ENCODE measurements at regions not wholly inside any gene's neighbourhood (a gene's known extent, or its start where the extent isn't known, plus 50 kb on each side); places are given as distances from the start of the nearest gene placed in this dataset.

DNA sequence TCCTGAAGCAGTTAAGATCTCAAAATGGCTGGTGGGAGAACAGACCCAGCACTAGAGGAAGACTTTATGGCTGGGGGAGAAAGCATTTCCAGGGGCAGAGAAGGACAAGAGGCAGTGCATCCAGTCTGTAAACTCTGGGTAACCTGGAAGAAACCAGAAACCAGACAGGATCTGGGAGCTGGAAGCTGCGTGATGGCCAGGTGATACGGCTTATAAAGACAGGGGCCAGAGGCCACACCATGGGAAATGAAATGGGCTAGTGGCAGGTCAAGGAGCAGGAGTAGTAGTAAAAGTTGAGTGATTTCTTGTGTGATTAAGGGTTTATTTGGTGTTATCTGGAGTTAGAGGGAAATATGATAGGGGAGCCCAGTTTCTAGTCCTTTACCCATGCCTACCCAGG is 144.7 kb upstream of the ARRDC4 start:
- WGBS (ENCODE audit: insufficient coverage, low lambda C conversion rate) = 20% methylated on average over 1 of the region's 2 CpGs
- H3K27ac ChIP-seq (ENCODE audit: low read length) = no peak overlapping the region
- DNase-seq = no peak

DNA sequence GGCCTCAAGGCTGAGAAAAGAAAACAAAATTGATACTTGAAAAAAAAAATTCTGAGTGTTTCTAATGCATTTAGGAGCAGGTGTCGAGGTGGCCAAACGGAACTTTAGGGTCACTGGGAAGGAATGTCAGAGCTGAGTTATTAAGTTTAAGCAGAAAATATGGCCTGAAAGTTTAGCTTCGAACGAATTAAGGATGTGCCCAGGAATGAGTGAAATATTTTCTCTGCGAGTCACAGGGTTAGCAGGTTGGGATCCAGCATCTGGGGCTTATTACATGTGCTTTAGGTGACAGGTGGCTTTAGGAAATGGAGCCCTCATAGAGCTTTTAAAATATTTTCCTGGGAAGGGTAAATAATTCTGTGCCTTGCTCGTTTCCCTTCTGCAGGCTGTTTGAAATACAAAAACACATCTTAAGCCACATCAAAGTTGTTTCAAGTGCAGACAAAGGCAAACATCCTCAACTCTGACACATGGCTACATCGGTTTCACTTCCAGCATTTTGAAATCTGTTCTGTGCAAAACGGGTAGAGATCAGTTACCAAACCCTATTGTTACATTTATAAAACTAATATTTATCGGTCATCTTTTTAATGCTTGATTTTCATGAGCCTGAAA is 143.1 kb upstream of the ARRDC4 start:
- no peaks in the 10 kb centered on the region for H3K27me3 ChIP-seq (ENCODE audit: control insufficient read depth, insufficient read depth, low read length)
- no peaks in the 10 kb centered on the region for H3K4me1 ChIP-seq (ENCODE audit: control insufficient read depth, insufficient read depth, low read length)
- H3K36me3 ChIP-seq (ENCODE audit: control insufficient read depth, insufficient read depth, low read length) = no peaks in the 10 kb centered on the region
- no peaks in the 10 kb centered on the region for H3K9me3 ChIP-seq (ENCODE audit: control insufficient read depth, low read depth, low read length)
- H3K4me3 ChIP-seq (ENCODE audit: low read length) = no peak overlapping the region
- no peak overlapping the region for H3K27ac ChIP-seq (ENCODE audit: low read length)
- 100% methylated on average over 1 of the region's 9 CpGs for WGBS (ENCODE audit: insufficient coverage, low lambda C conversion rate)
- no peak for DNase-seq

More for the DNA sequence above, 144.7 kb upstream of the ARRDC4 start:
- no peak overlapping the region for H3K4me3 ChIP-seq (ENCODE audit: low read length)
- H3K4me1 ChIP-seq (ENCODE audit: control insufficient read depth, insufficient read depth, low read length) = no peaks in the 10 kb centered on the region
- no peaks in the 10 kb centered on the region for H3K9me3 ChIP-seq (ENCODE audit: control insufficient read depth, low read depth, low read length)
- no peaks in the 10 kb centered on the region for H3K36me3 ChIP-seq (ENCODE audit: control insufficient read depth, insufficient read depth, low read length)
- no peaks in the 10 kb centered on the region for H3K27me3 ChIP-seq (ENCODE audit: control insufficient read depth, insufficient read depth, low read length)

- no peaks in the 10 kb centered on the region for H3K27me3 ChIP-seq (ENCODE audit: control insufficient read depth, insufficient read depth, low read length)
- no peaks in the 10 kb centered on the region for H3K36me3 ChIP-seq (ENCODE audit: control insufficient read depth, insufficient read depth, low read length)
- H3K4me3 ChIP-seq (ENCODE audit: low read length) = no peak overlapping the region
- H3K9me3 ChIP-seq (ENCODE audit: control insufficient read depth, low read depth, low read length) = no peaks in the 10 kb centered on the region
- H3K4me1 ChIP-seq (ENCODE audit: control insufficient read depth, insufficient read depth, low read length) = no peaks in the 10 kb centered on the region
- no peak for DNase-seq
- H3K27ac ChIP-seq (ENCODE audit: low read length) = no peak overlapping the region
- WGBS (ENCODE audit: insufficient coverage, low lambda C conversion rate) = 47% methylated on average over 4 of the region's 4 CpGs
Measured at GRCh38 chr15:97836003-97836402, 124.5 kb upstream of the ARRDC4 start.

DNA sequence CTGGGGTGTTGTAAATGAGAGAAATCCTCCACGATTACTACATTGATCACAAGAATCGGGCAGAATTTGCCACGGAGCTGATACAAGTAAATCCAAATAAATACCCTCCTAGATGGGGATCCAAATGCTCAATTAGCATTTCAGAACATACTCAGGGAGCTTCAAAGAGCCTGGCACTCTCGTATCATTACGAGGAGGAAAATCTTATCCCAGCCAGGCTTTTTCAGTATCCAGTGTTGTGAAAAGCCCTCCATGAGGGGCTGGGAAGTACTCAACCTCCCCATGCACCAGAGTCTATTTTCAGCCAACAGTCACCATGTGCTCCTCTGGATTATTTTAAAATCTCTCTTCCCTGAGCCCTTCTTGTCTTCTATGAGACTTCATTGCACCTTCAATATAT is 122.6 kb upstream of the ARRDC4 start:
- Histone ChIP-seq H3K27ac (ENCODE audit: low read length) (no peak overlapping the region), H3K36me3 (ENCODE audit: control insufficient read depth, insufficient read depth, low read length) (no peaks in the 10 kb centered on the region), H3K9me3 (ENCODE audit: control insufficient read depth, low read depth, low read length) (no peaks in the 10 kb centered on the region), H3K4me3 (ENCODE audit: low read length) (no peak overlapping the region), H3K27me3 (ENCODE audit: control insufficient read depth, insufficient read depth, low read length) (no peaks in the 10 kb centered on the region), H3K4me1 (ENCODE audit: control insufficient read depth, insufficient read depth, low read length) (no peaks in the 10 kb centered on the region)
- WGBS (ENCODE audit: insufficient coverage, low lambda C conversion rate) = no CpG with 5 or more reads among the region's 5 CpGs
- no peak for DNase-seq

- Histone ChIP-seq H3K9me3 (ENCODE audit: control insufficient read depth, low read depth, low read length) (no peaks in the 10 kb centered on the region), H3K27me3 (ENCODE audit: control insufficient read depth, insufficient read depth, low read length) (no peaks in the 10 kb centered on the region), H3K27ac (ENCODE audit: low read length) (no peak overlapping the region), H3K36me3 (ENCODE audit: control insufficient read depth, insufficient read depth, low read length) (no peaks in the 10 kb centered on the region), H3K4me1 (ENCODE audit: control insufficient read depth, insufficient read depth, low read length) (no peaks in the 10 kb centered on the region), H3K4me3 (ENCODE audit: low read length) (no peak overlapping the region)
- no CpG with 5 or more reads among the region's 16 CpGs for WGBS (ENCODE audit: insufficient coverage, low lambda C conversion rate)
- DNase-seq = no peak
Measured at GRCh38 chr15:97838606-97839210, 121.8 kb upstream of the ARRDC4 start.

DNA sequence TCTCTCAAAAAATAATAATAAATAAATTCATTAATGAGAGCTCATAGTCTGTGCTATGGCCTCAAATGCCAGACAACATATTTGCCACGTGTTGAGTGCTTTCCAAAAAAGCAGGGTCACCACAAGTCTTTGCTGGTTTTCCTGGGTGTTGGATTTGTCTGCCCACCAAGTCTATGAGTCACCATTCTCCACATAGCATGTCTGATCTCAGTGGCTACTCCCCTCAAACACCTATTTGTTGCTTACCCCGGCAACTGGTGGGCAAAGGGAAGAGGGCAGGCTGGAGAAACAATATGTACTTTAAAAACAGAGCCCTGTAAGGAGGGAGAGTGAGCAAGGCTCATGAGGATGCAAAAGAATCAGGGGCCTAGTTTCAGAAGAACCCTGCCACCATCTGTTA is 120.0 kb upstream of the ARRDC4 start:
- no CpG with 5 or more reads among the region's 2 CpGs for WGBS (ENCODE audit: insufficient coverage, low lambda C conversion rate)
- H3K36me3 ChIP-seq (ENCODE audit: control insufficient read depth, insufficient read depth, low read length) = no peaks in the 10 kb centered on the region
- no peak for DNase-seq

DNA sequence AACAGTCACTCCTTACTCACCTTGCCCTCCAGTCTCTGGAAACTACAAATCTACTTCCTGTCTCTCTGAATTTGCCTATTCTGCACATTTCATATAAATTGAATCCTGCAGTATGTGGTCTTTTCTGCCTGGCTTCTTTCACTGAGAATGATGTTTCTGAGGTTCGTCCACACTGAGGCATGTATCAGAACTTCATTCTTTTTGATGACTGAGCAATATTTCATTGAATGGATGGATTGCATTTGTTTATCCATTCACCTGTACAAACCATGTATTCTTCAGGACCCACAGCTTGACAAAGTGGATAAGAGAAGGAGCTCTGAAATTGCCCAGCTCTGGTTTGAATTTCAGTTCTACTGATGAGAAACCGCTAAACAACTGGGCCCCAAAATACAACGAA is 118.9 kb upstream of the ARRDC4 start:
- 100% methylated on average over 1 of the region's 3 CpGs for WGBS (ENCODE audit: insufficient coverage, low lambda C conversion rate)
- Histone ChIP-seq H3K27me3 (ENCODE audit: control insufficient read depth, insufficient read depth, low read length) (no peaks in the 10 kb centered on the region), H3K27ac (ENCODE audit: low read length) (no peak overlapping the region), H3K9me3 (ENCODE audit: control insufficient read depth, low read depth, low read length) (no peaks in the 10 kb centered on the region), H3K4me1 (ENCODE audit: control insufficient read depth, insufficient read depth, low read length) (no peaks in the 10 kb centered on the region), H3K4me3 (ENCODE audit: low read length) (no peak overlapping the region), H3K36me3 (ENCODE audit: control insufficient read depth, insufficient read depth, low read length) (no peaks in the 10 kb centered on the region)
- DNase-seq = no peak

More for the DNA sequence above, 120.0 kb upstream of the ARRDC4 start:
- Histone ChIP-seq H3K9me3 (ENCODE audit: control insufficient read depth, low read depth, low read length) (no peaks in the 10 kb centered on the region), H3K4me3 (ENCODE audit: low read length) (no peak overlapping the region), H3K27ac (ENCODE audit: low read length) (no peak overlapping the region), H3K4me1 (ENCODE audit: control insufficient read depth, insufficient read depth, low read length) (no peaks in the 10 kb centered on the region), H3K27me3 (ENCODE audit: control insufficient read depth, insufficient read depth, low read length) (no peaks in the 10 kb centered on the region)

DNA sequence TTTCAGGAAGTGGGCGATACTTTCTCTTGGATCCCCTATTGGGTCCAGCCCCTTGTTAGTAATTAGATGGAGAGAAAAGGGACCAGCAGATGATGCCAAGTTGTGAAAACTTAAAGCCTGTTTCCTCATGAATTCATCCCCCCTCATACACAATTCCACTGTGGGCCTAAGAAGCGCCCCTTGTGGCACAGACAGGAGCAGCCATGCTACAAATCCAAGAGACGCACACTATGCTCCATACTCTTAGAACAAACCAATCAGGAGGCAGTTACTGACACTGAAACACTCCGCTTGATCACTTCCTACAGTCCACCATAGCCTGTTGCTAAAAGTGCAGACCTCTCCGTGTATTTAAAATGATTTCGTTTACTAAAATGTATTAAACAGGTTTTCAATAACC is 111.3 kb upstream of the ARRDC4 start:
- H3K9me3 ChIP-seq (ENCODE audit: control insufficient read depth, low read depth, low read length) = no peaks in the 10 kb centered on the region
- no peak overlapping the region for H3K27ac ChIP-seq (ENCODE audit: low read length)
- no peaks in the 10 kb centered on the region for H3K4me1 ChIP-seq (ENCODE audit: control insufficient read depth, insufficient read depth, low read length)
- no peaks in the 10 kb centered on the region for H3K27me3 ChIP-seq (ENCODE audit: control insufficient read depth, insufficient read depth, low read length)
- H3K36me3 ChIP-seq (ENCODE audit: control insufficient read depth, insufficient read depth, low read length) = no peaks in the 10 kb centered on the region
- WGBS (ENCODE audit: insufficient coverage, low lambda C conversion rate) = 88% methylated on average over 3 of the region's 6 CpGs
- no peak overlapping the region for H3K4me3 ChIP-seq (ENCODE audit: low read length)
- DNase-seq = no peak

GRCh38 chr15:97858296-97858695 is 102.2 kb upstream of the ARRDC4 start:
- no peak overlapping the region for H3K27ac ChIP-seq (ENCODE audit: low read length)
- H3K9me3 ChIP-seq (ENCODE audit: control insufficient read depth, low read depth, low read length) = no peaks in the 10 kb centered on the region
- no peaks in the 10 kb centered on the region for H3K27me3 ChIP-seq (ENCODE audit: control insufficient read depth, insufficient read depth, low read length)
- DNase-seq = no peak
- no peak overlapping the region for H3K4me3 ChIP-seq (ENCODE audit: low read length)
- H3K36me3 ChIP-seq (ENCODE audit: control insufficient read depth, insufficient read depth, low read length) = no peaks in the 10 kb centered on the region
- H3K4me1 ChIP-seq (ENCODE audit: control insufficient read depth, insufficient read depth, low read length) = no peaks in the 10 kb centered on the region
- no CpG with 5 or more reads among the region's 2 CpGs for WGBS (ENCODE audit: insufficient coverage, low lambda C conversion rate)

GRCh38 chr15:97861529-97862260 is 98.8 kb upstream of the ARRDC4 start:
- no peaks in the 10 kb centered on the region for H3K4me1 ChIP-seq (ENCODE audit: control insufficient read depth, insufficient read depth, low read length)
- H3K27ac ChIP-seq (ENCODE audit: low read length) = no peak overlapping the region
- H3K36me3 ChIP-seq (ENCODE audit: control insufficient read depth, insufficient read depth, low read length) = no peaks in the 10 kb centered on the region
- WGBS (ENCODE audit: insufficient coverage, low lambda C conversion rate) = no CpG with 5 or more reads among the region's 2 CpGs
- no peak overlapping the region for H3K4me3 ChIP-seq (ENCODE audit: low read length)
- no peaks in the 10 kb centered on the region for H3K9me3 ChIP-seq (ENCODE audit: control insufficient read depth, low read depth, low read length)
- no peak for DNase-seq
- no peaks in the 10 kb centered on the region for H3K27me3 ChIP-seq (ENCODE audit: control insufficient read depth, insufficient read depth, low read length)

Data from large intestine (tissue), 3 donors.